Left ventricle myocardium inferior (tissue), 1 donor: ENCODE measurements at regions not wholly inside any gene's neighbourhood (a gene's known extent, or its start where the extent isn't known, plus 50 kb on each side); places are given as distances from the start of the nearest gene placed in this dataset.
"Not testable (repeated sequence)": the region's sequence is repeated elsewhere in the genome, so short reads cannot be mapped to it uniquely, and the experiment has no call there.

Experiments used
- DNase-seq: peaks from one replicate; pipeline ENCODE4 v3.0.0-alpha.2; 2020
- H3K27ac ChIP-seq: fragments of 200-600 bp; replicated peaks from 2 replicates; pipeline ENCODE4 v1.8.0; 2021
- H3K27me3 ChIP-seq: fragments of 200-600 bp; 2 replicates; pipeline ENCODE4 v1.8.0; 2021; ENCODE audit warnings: low read depth
- H3K36me3 ChIP-seq: fragments of 200-600 bp; 2 replicates; pipeline ENCODE4 v1.8.0; 2021
- H3K4me1 ChIP-seq: fragments of 200-600 bp; 2 replicates; pipeline ENCODE4 v1.8.0; 2021
- H3K4me3 ChIP-seq: fragments of 200-600 bp; 2 replicates; pipeline ENCODE4 v1.8.0; 2021; ENCODE audit warnings: mild to moderate bottlenecking, moderate library complexity
- H3K9me3 ChIP-seq: fragments of 200-600 bp; replicated peaks from 2 replicates; pipeline ENCODE4 v1.8.0; 2021
- intact Hi-C: fragments of 100-400 bp; cut with micrococcal nuclease; formaldehyde crosslinking; loops from one replicate; pipeline ENCODE4 v1.11.0; 2022
- donor health status: DM: no; HTN: yes; CAD: no; lungs with severe emphysema.

GRCh38 chr9:41075671-41076070, 52.8 kb downstream of the FOXD4L6 start:
- intact Hi-C loops, H3K36me3 ChIP-seq, H3K9me3 ChIP-seq, DNase-seq, H3K4me3 ChIP-seq, H3K27ac ChIP-seq: not testable (repeated sequence)
- Histone ChIP-seq H3K27me3 (peaks cover 29% of the 10 kb centered on the region), H3K4me1 (peaks cover 16% of the 10 kb centered on the region)

DNA sequence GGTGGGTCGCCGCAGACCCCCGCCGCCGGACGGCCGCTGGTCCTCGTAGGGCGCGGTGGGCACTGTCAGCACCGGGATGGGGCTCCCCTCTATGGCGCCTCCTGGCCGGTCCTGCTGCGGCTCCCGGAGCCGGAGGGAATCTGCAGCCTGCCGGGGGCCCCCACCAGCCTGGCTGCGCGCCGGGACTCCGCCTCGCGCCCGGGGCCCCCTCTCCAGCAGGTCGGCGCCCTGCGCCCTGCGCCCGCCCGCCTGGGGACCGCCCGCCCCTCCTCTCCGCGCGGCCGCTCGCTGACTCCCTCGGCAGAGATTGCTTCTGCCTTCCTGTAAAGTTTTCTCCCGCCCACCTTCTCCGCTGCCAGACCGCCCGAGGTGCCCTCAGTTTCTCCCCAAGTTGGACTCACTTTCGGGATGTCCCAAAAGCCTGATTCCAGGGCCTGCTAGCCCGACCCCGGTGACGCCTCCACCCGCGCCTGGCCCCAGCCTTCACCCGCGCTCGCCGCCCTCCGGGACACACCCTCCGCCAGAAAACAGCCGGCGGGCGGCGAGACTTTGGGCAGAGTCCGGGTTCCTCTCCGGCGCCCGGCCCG, 54.0 kb downstream of the FOXD4L6 start:
- intact Hi-C loops = not testable (repeated sequence)
- H3K27ac ChIP-seq = peak overlapping the region; percentile 73

GRCh38 chr9:41073471-41074243, 54.8 kb downstream of the FOXD4L6 start:
- H3K9me3 ChIP-seq, H3K36me3 ChIP-seq, intact Hi-C loops: not testable (repeated sequence)
- peak; percentile 14 for DNase-seq
- peaks cover 16% of the 10 kb centered on the region for H3K4me1 ChIP-seq
- H3K27ac ChIP-seq = peak overlapping the region; percentile 73
- peak overlapping the region; percentile 78 for H3K4me3 ChIP-seq
- peaks cover 22% of the 10 kb centered on the region for H3K27me3 ChIP-seq

More for the DNA sequence above, 54.0 kb downstream of the FOXD4L6 start:
- H3K36me3 ChIP-seq, H3K9me3 ChIP-seq: not testable (repeated sequence)
- peak; percentile 68 for DNase-seq
- H3K4me1 ChIP-seq = peaks cover 16% of the 10 kb centered on the region
- peaks cover 22% of the 10 kb centered on the region for H3K27me3 ChIP-seq
- H3K4me3 ChIP-seq = peak overlapping the region; percentile 78

DNA sequence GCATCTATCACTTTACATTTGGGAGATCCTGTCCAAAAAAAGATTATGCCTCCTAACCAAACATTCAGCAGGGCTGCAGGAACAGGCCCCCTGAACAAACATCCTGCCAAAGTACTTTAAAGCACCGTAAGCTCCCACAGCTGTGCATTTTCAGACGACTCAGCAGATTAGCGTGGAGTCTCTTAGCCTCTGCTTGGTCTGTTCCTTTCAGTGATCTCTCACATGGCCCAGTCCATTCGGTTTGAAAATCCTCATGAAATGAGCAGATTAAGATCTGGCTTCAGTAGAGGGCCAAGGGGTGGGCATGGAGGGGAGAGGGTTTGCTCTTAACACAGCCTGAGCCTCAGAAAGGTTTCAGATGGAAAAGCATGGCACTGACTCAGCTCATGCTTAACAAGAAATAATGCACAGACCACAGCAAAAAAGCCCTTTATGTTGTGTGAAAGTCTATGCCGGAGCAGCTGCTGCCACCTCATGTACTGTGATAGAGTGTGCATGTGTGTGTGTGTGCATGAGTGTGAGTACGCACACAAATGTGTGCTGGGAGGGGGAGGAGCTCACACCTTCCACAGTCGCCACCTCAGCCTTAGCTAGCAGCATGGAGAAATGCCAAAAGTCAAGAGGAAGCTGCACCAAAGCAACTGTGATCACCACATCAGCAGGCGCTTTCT, 64.2 kb downstream of the FOXD4L6 start:
- H3K27me3 ChIP-seq, H3K36me3 ChIP-seq, H3K4me3 ChIP-seq, H3K27ac ChIP-seq, intact Hi-C loops, H3K9me3 ChIP-seq, H3K4me1 ChIP-seq, DNase-seq: not testable (repeated sequence)

- H3K9me3 ChIP-seq, H3K36me3 ChIP-seq, intact Hi-C loops, H3K4me3 ChIP-seq, H3K27ac ChIP-seq, DNase-seq, H3K4me1 ChIP-seq, H3K27me3 ChIP-seq: not testable (repeated sequence)
Observed at GRCh38 chr9:41063243-41063642, 65.2 kb downstream of the FOXD4L6 start.

- DNase-seq, H3K36me3 ChIP-seq, H3K4me3 ChIP-seq, H3K27ac ChIP-seq, intact Hi-C loops, H3K9me3 ChIP-seq, H3K4me1 ChIP-seq, H3K27me3 ChIP-seq: not testable (repeated sequence)
Observed at GRCh38 chr9:41059603-41060002, 68.9 kb downstream of the FOXD4L6 start.

DNA sequence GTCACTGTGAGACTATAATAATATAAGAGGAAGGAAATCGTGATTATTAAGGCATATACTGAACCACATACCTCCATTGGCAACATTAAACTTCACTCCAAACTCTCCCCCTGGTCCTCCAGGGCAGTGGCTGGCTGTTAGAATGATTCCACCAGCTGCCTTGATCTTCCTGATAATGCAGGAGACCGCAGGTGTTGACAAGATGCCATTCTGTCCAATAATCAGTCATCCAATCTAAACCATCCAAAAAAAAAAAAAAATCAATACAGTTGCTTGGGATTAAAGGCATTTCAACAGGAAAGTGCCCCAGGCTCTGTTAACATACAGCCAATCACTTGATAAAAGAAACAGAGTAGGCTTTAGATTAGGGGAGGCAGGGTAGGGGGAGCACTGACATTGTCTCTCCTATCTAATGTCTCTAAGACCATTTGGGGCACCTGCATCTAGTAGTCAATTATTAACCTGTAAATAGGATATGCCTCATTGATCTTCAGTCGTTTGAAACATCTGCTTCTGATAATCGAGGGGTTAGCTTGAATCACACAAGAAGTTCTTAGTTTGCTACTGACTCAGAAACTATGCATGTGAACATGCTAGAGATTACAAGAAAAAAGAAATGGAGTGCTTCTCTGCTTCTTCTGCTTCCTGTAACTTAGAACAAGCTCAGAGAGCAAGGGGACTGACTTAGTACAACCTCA, 74.7 kb downstream of the FOXD4L6 start:
- H3K27me3 ChIP-seq, H3K27ac ChIP-seq, H3K4me1 ChIP-seq, H3K4me3 ChIP-seq, DNase-seq, intact Hi-C loops: not testable (repeated sequence)
- peaks cover 12% of the 10 kb centered on the region for H3K36me3 ChIP-seq
- peaks cover 14% of the 10 kb centered on the region for H3K9me3 ChIP-seq

GRCh38 chr9:41048672-41049071, 79.8 kb downstream of the FOXD4L6 start:
- Histone ChIP-seq H3K36me3 (peaks cover 12% of the 10 kb centered on the region), H3K9me3 (peaks cover 14% of the 10 kb centered on the region)
- H3K27ac ChIP-seq, H3K27me3 ChIP-seq, H3K4me3 ChIP-seq, intact Hi-C loops, DNase-seq, H3K4me1 ChIP-seq: not testable (repeated sequence)

DNA sequence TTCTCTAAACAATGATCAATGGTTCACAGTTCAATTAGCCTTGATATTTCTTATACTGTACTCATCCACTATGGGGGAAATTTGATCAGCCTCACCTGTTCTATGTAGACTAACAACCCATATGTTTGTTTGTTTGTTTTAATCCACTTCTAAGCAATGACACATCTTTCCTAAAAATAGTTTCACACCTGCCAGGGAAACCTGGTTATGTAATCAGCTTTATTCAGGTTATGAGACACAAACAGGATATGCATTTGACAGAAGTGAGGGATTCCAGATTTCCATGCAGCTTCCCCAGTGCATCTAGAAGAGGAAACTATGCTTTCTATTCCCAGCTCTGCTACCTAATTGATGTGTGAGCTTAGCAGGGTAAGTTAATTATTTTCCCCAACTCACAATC, 80.7 kb downstream of the FOXD4L6 start:
- intact Hi-C loops, H3K4me3 ChIP-seq, H3K4me1 ChIP-seq, DNase-seq, H3K27ac ChIP-seq, H3K27me3 ChIP-seq: not testable (repeated sequence)
- H3K9me3 ChIP-seq = peaks cover 14% of the 10 kb centered on the region
- H3K36me3 ChIP-seq = peaks cover 12% of the 10 kb centered on the region

GRCh38 chr9:41044930-41045329, 83.6 kb downstream of the FOXD4L6 start:
- H3K9me3 ChIP-seq, DNase-seq, intact Hi-C loops, H3K4me3 ChIP-seq, H3K27me3 ChIP-seq, H3K36me3 ChIP-seq, H3K4me1 ChIP-seq, H3K27ac ChIP-seq: not testable (repeated sequence)

DNA sequence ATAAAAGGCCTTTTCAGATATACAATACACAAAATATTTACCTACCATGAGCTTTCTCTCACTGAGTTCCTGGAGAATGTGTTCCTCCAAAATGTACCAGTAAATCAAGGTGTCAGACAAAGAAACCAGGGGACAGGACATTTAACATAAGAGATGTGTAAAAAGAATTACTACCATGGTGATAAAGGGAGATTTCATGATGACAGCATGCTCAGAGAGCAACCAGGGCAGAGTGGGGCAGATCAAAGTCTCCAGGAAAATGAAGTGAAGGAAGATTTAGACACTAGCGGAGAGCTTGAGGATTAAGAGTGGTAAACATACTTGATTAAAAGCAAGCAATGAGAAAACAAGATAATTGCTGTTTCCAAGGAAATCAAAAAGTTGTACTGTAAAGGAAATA, 85.0 kb downstream of the FOXD4L6 start:
- H3K4me1 ChIP-seq, H3K27me3 ChIP-seq, H3K27ac ChIP-seq, H3K4me3 ChIP-seq, H3K9me3 ChIP-seq, intact Hi-C loops, DNase-seq: not testable (repeated sequence)
- H3K36me3 ChIP-seq = peaks cover 16% of the 10 kb centered on the region

DNA sequence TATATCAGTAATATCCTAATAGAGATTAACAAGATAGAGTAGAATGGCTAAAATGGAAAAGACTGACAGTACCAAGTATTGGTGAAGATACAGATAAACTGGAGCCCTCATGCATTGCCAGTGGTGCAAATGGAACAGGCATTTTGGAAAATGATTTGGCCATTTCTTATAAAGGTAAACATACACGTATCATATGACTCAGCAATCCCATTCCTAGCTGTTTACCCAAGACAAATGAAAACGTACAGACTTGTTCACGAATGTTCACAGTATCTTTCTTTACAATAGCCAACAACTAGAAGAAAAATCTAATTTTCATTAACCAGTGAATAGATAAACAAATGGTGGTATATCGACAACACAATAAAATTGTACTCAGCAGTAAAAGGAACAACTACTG, 86.4 kb downstream of the FOXD4L6 start:
- DNase-seq, intact Hi-C loops, H3K27ac ChIP-seq, H3K4me1 ChIP-seq, H3K4me3 ChIP-seq, H3K27me3 ChIP-seq, H3K9me3 ChIP-seq: not testable (repeated sequence)
- H3K36me3 ChIP-seq = peaks cover 23% of the 10 kb centered on the region

DNA sequence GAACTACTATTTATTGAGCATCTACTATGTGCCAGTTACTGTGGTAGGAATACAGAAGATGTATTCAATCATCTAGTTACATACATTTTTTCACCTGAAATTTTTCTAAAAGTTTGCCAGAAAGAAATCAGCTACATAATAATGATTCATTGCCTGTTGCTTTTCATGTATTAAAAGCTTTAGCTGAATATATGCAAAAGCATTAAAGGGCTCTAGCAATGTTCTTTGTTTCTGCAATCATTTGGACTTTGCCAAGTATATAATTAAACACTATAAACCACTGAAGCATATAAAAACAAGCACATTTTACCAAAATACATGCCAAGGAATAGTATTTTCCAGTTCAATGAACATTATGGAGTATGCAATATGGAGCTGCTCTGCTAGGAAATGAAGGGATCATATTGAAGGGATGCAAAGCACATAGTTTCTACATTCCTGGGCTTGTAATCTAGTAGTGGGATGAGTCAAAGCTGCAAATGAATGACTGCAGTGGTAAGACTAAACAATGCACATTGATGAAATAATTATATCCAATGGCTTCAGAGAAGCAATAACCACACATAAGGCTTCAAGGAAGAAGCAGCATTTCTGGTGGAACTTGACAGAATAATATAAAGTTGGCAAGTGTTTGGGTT, 87.7 kb downstream of the FOXD4L6 start:
- H3K27ac ChIP-seq, DNase-seq, H3K27me3 ChIP-seq, H3K4me1 ChIP-seq, H3K9me3 ChIP-seq, intact Hi-C loops, H3K4me3 ChIP-seq: not testable (repeated sequence)
- H3K36me3 ChIP-seq = peaks cover 23% of the 10 kb centered on the region
